Ovary (tissue), 3 donors: ENCODE measurements at regions not wholly inside any gene's neighbourhood (a gene's known extent, or its start where the extent isn't known, plus 50 kb on each side); places are given as distances from the start of the nearest gene placed in this dataset.

Source experiments
- EP300 ChIP-seq: sonication (generic); formaldehyde crosslinking; IDR thresholded peaks from one replicate; pipeline ENCODE4 v1.6.1; 2017; ENCODE audit warnings: antibody characterized with exemption
- POLR2A ChIP-seq: fragments of 450-650 bp; IDR thresholded peaks from one replicate; pipeline ENCODE4 v1.6.1; 2017; ENCODE audit warnings: antibody characterized with exemption, mild to moderate bottlenecking, moderate library complexity
- TF ChIP-seq, protein P1 (sequence below), 3 donors: fragments of 450-650 bp in 2 of 3; fragments of 200-600 bp in 1 of 3; IDR thresholded peaks; one replicate each; pipeline versions ENCODE4 v1.5.1 to v1.8.0; 2016 to 2022; ENCODE audit warnings: antibody characterized with exemption in 3 of 3, mild to moderate bottlenecking in 1 of 3
- donor health status: DM: no; HTN: no; CAD: no.

DNA sequence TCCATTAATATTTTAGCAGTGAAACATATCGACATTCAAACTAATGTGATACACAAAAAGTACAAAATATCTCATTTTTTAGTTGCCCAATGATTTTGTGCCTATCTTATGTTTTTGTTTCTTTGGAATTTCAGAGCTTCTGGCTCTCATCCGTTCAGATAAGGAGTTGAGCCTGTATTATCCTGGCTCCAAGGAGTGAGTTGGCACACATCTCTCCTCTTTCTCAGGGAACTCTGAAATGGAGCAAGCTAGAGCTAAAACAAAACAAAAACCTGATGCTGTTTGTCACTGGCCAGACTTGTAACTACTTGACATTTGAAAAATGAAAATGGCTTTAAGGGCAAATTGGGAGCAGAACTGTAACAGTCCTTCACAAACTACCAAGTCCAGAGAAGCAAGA is 131.3 kb upstream of the SLC28A3 start:
- TF ChIP-seq POLR2A (no peak), EP300 (no peak)
- TF ChIP-seq, protein P1, sequence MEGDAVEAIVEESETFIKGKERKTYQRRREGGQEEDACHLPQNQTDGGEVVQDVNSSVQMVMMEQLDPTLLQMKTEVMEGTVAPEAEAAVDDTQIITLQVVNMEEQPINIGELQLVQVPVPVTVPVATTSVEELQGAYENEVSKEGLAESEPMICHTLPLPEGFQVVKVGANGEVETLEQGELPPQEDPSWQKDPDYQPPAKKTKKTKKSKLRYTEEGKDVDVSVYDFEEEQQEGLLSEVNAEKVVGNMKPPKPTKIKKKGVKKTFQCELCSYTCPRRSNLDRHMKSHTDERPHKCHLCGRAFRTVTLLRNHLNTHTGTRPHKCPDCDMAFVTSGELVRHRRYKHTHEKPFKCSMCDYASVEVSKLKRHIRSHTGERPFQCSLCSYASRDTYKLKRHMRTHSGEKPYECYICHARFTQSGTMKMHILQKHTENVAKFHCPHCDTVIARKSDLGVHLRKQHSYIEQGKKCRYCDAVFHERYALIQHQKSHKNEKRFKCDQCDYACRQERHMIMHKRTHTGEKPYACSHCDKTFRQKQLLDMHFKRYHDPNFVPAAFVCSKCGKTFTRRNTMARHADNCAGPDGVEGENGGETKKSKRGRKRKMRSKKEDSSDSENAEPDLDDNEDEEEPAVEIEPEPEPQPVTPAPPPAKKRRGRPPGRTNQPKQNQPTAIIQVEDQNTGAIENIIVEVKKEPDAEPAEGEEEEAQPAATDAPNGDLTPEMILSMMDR (IDR thresholded peaks at IDR 0.05) = no peak
